ENCODE measurements at regions not wholly inside any gene's neighbourhood (a gene's known extent, or its start where the extent isn't known, plus 50 kb on each side); places are given as distances from the start of the nearest gene placed in this dataset.

- intact Hi-C loops (cut with micrococcal nuclease), result no loop called here
- H3K36me3 Mint-ChIP-seq (ENCODE audit: low read depth), result peaks cover 4% of the 10 kb centered on the region
- H3K27me3 Mint-ChIP-seq (ENCODE audit: low read depth), result no peaks in the 10 kb centered on the region
- no peak overlapping the region for H3K4me3 Mint-ChIP-seq (ENCODE audit: low read depth)
- no peaks in the 10 kb centered on the region for H3K4me1 Mint-ChIP-seq (ENCODE audit: low read depth)
- no peak overlapping the region for H3K27ac Mint-ChIP-seq
- no peak for DNase-seq (ENCODE audit: low spot score)
- peaks cover 10% of the 10 kb centered on the region for H3K9me3 Mint-ChIP-seq
These were observed 187.5 kb upstream of the HMHB1 start for GRCh38 chr5:143624465-143624864.

- peaks cover 5% of the 10 kb centered on the region for H3K9me3 Mint-ChIP-seq
- no peak overlapping the region for H3K27ac Mint-ChIP-seq
- no peak for DNase-seq (ENCODE audit: low spot score)
- peaks cover 7% of the 10 kb centered on the region for H3K27me3 Mint-ChIP-seq (ENCODE audit: low read depth)
- H3K36me3 Mint-ChIP-seq (ENCODE audit: low read depth), result no peaks in the 10 kb centered on the region
- H3K4me1 Mint-ChIP-seq (ENCODE audit: low read depth), result peaks cover under 1% of the 10 kb centered on the region
- H3K4me3 Mint-ChIP-seq (ENCODE audit: low read depth), result no peak overlapping the region
- intact Hi-C loops (cut with micrococcal nuclease), result no loop called here
These were observed 192.9 kb upstream of the HMHB1 start for GRCh38 chr5:143619040-143619439.

- Mint-ChIP-seq H3K27me3 (ENCODE audit: low read depth) (peaks cover 7% of the 10 kb centered on the region), H3K36me3 (ENCODE audit: low read depth) (no peaks in the 10 kb centered on the region), H3K4me3 (ENCODE audit: low read depth) (no peak overlapping the region), H3K4me1 (ENCODE audit: low read depth) (peaks cover 7% of the 10 kb centered on the region), H3K9me3 (peaks cover 9% of the 10 kb centered on the region), H3K27ac (no peak overlapping the region)
- DNase-seq (ENCODE audit: low spot score), result no peak
- intact Hi-C loops (cut with micrococcal nuclease), result no loop called here
These were observed 193.8 kb upstream of the HMHB1 start for GRCh38 chr5:143618141-143618540.

- H3K36me3 Mint-ChIP-seq (ENCODE audit: low read depth), result peaks cover 4% of the 10 kb centered on the region
- H3K27ac Mint-ChIP-seq, result no peak overlapping the region
- no peak overlapping the region for H3K4me3 Mint-ChIP-seq (ENCODE audit: low read depth)
- peaks cover 7% of the 10 kb centered on the region for H3K27me3 Mint-ChIP-seq (ENCODE audit: low read depth)
- intact Hi-C loops (cut with micrococcal nuclease), result no loop called here
- H3K4me1 Mint-ChIP-seq (ENCODE audit: low read depth), result peaks cover 11% of the 10 kb centered on the region
- H3K9me3 Mint-ChIP-seq, result peaks cover 20% of the 10 kb centered on the region
- no peak for DNase-seq (ENCODE audit: low spot score)
These were observed 197.1 kb upstream of the HMHB1 start for GRCh38 chr5:143614831-143615230.

- Mint-ChIP-seq H3K27me3 (ENCODE audit: low read depth) (peaks cover 2% of the 10 kb centered on the region), H3K36me3 (ENCODE audit: low read depth) (peaks cover 15% of the 10 kb centered on the region), H3K4me3 (ENCODE audit: low read depth) (no peak overlapping the region), H3K9me3 (peaks cover 35% of the 10 kb centered on the region), H3K4me1 (ENCODE audit: low read depth) (peaks cover 11% of the 10 kb centered on the region), H3K27ac (no peak overlapping the region)
- DNase-seq (ENCODE audit: low spot score), result no peak
- intact Hi-C loops (cut with micrococcal nuclease), result no loop called here
These were observed 198.6 kb upstream of the HMHB1 start for GRCh38 chr5:143613329-143613728.

- Mint-ChIP-seq H3K36me3 (ENCODE audit: low read depth) (peaks cover 22% of the 10 kb centered on the region), H3K4me3 (ENCODE audit: low read depth) (no peak overlapping the region)
These were observed 201.0 kb upstream of the HMHB1 start for GRCh38 chr5:143610946-143611345.

GRCh38 chr5:143606043-143606752 lies 202.7 kb upstream of the NR3C1 start:
- Mint-ChIP-seq H3K4me1 (ENCODE audit: low read depth) (peaks cover 44% of the 10 kb centered on the region), H3K27me3 (ENCODE audit: low read depth) (no peaks in the 10 kb centered on the region), H3K4me3 (ENCODE audit: low read depth) (peak overlapping the region; percentile 38), H3K36me3 (ENCODE audit: low read depth) (peaks cover 32% of the 10 kb centered on the region), H3K9me3 (peaks cover 45% of the 10 kb centered on the region), H3K27ac (peak overlapping the region; percentile 92)
- DNase-seq (ENCODE audit: low spot score), result peak; percentile 24
- intact Hi-C loops (cut with micrococcal nuclease), result loop anchor here (1.0 to 10.0 kb wide), 13 partner anchors 47 to 583 kb away; no protein-coding TSS in a partner anchor

More at GRCh38 chr5:143610946-143611345, 201.0 kb upstream of the HMHB1 start:
- Mint-ChIP-seq H3K27me3 (ENCODE audit: low read depth) (peaks cover 2% of the 10 kb centered on the region), H3K9me3 (peaks cover 42% of the 10 kb centered on the region), H3K27ac (no peak overlapping the region), H3K4me1 (ENCODE audit: low read depth) (peaks cover 21% of the 10 kb centered on the region)
- intact Hi-C loops (cut with micrococcal nuclease), result no loop called here
- no peak for DNase-seq (ENCODE audit: low spot score)

GRCh38 chr5:143605403-143606005 lies 202.0 kb upstream of the NR3C1 start:
- intact Hi-C loops (cut with micrococcal nuclease), result loop anchor here (1.0 to 10.0 kb wide), 17 partner anchors 19 to 596 kb away; no protein-coding TSS in a partner anchor
- no peaks in the 10 kb centered on the region for H3K27me3 Mint-ChIP-seq (ENCODE audit: low read depth)
- H3K9me3 Mint-ChIP-seq, result peaks cover 41% of the 10 kb centered on the region
- DNase-seq (ENCODE audit: low spot score), result peak; percentile 44
- peaks cover 32% of the 10 kb centered on the region for H3K36me3 Mint-ChIP-seq (ENCODE audit: low read depth)
- H3K4me3 Mint-ChIP-seq (ENCODE audit: low read depth), result peak overlapping the region; percentile 68
- H3K27ac Mint-ChIP-seq, result peak overlapping the region; percentile 92
- peaks cover 44% of the 10 kb centered on the region for H3K4me1 Mint-ChIP-seq (ENCODE audit: low read depth)

GRCh38 chr5:143601917-143602333 lies 198.4 kb upstream of the NR3C1 start:
- H3K9me3 Mint-ChIP-seq, result peaks cover 25% of the 10 kb centered on the region
- H3K36me3 Mint-ChIP-seq (ENCODE audit: low read depth), result peaks cover 13% of the 10 kb centered on the region
- DNase-seq (ENCODE audit: low spot score), result no peak
- no peak overlapping the region for H3K27ac Mint-ChIP-seq
- no peak overlapping the region for H3K4me3 Mint-ChIP-seq (ENCODE audit: low read depth)
- H3K4me1 Mint-ChIP-seq (ENCODE audit: low read depth), result peaks cover 40% of the 10 kb centered on the region
- H3K27me3 Mint-ChIP-seq (ENCODE audit: low read depth), result no peaks in the 10 kb centered on the region
- intact Hi-C loops (cut with micrococcal nuclease), result loop anchor here (10.0 kb wide), 1 partner anchor 497 kb away; no protein-coding TSS in a partner anchor

GRCh38 chr5:143601357-143601756 lies 197.9 kb upstream of the NR3C1 start:
- Mint-ChIP-seq H3K27ac (no peak overlapping the region), H3K4me3 (ENCODE audit: low read depth) (no peak overlapping the region), H3K36me3 (ENCODE audit: low read depth) (peaks cover 10% of the 10 kb centered on the region), H3K4me1 (ENCODE audit: low read depth) (peaks cover 37% of the 10 kb centered on the region), H3K27me3 (ENCODE audit: low read depth) (no peaks in the 10 kb centered on the region), H3K9me3 (peaks cover 23% of the 10 kb centered on the region)
- intact Hi-C loops (cut with micrococcal nuclease), result loop anchor here (10.0 kb wide), 1 partner anchor 497 kb away; no protein-coding TSS in a partner anchor
- no peak for DNase-seq (ENCODE audit: low spot score)

GRCh38 chr5:143600396-143601075 lies 197.1 kb upstream of the NR3C1 start:
- Mint-ChIP-seq H3K9me3 (peaks cover 23% of the 10 kb centered on the region), H3K4me3 (ENCODE audit: low read depth) (no peak overlapping the region), H3K36me3 (ENCODE audit: low read depth) (peaks cover 10% of the 10 kb centered on the region), H3K27me3 (ENCODE audit: low read depth) (no peaks in the 10 kb centered on the region), H3K4me1 (ENCODE audit: low read depth) (peaks cover 38% of the 10 kb centered on the region), H3K27ac (no peak overlapping the region)
- DNase-seq (ENCODE audit: low spot score), result no peak
- intact Hi-C loops (cut with micrococcal nuclease), result loop anchor here (10.0 kb wide), 1 partner anchor 496 kb away; no protein-coding TSS in a partner anchor

- no peaks in the 10 kb centered on the region for H3K27me3 Mint-ChIP-seq (ENCODE audit: low read depth)
- peaks cover 7% of the 10 kb centered on the region for H3K36me3 Mint-ChIP-seq (ENCODE audit: low read depth)
- peaks cover 16% of the 10 kb centered on the region for H3K9me3 Mint-ChIP-seq
- no peak overlapping the region for H3K27ac Mint-ChIP-seq
- no peak for DNase-seq (ENCODE audit: low spot score)
- peaks cover 34% of the 10 kb centered on the region for H3K4me1 Mint-ChIP-seq (ENCODE audit: low read depth)
- no peak overlapping the region for H3K4me3 Mint-ChIP-seq (ENCODE audit: low read depth)
- intact Hi-C loops (cut with micrococcal nuclease), result no loop called here
These were observed 196.0 kb upstream of the NR3C1 start for GRCh38 chr5:143599474-143599873.

GRCh38 chr5:143596824-143597223 lies 193.3 kb upstream of the NR3C1 start:
- Mint-ChIP-seq H3K4me1 (ENCODE audit: low read depth) (peaks cover 28% of the 10 kb centered on the region), H3K27me3 (ENCODE audit: low read depth) (no peaks in the 10 kb centered on the region), H3K9me3 (peaks cover 11% of the 10 kb centered on the region), H3K36me3 (ENCODE audit: low read depth) (no peaks in the 10 kb centered on the region), H3K4me3 (ENCODE audit: low read depth) (no peak overlapping the region), H3K27ac (no peak overlapping the region)
- DNase-seq (ENCODE audit: low spot score), result no peak
- intact Hi-C loops (cut with micrococcal nuclease), result no loop called here

Data from activated T-helper 2 cell treated with anti-CD3 and anti-CD28 coated beads, Interferon-gamma antibody, Interleukin-2, Interleukin-4, amounts not matched to agents 10 μg/mL and 5 μg/mL and 100 μg/mL, durations not matched to agents 14 hours and 24 hours and 36 hours (primary cell).